ENCODE measurements at regions not wholly inside any gene's neighbourhood (a gene's known extent, or its start where the extent isn't known, plus 50 kb on each side); places are given as distances from the start of the nearest gene placed in this dataset.
"Not testable (repeated sequence)": the region's sequence is repeated elsewhere in the genome, so short reads cannot be mapped to it uniquely, and the experiment has no call there.

DNA sequence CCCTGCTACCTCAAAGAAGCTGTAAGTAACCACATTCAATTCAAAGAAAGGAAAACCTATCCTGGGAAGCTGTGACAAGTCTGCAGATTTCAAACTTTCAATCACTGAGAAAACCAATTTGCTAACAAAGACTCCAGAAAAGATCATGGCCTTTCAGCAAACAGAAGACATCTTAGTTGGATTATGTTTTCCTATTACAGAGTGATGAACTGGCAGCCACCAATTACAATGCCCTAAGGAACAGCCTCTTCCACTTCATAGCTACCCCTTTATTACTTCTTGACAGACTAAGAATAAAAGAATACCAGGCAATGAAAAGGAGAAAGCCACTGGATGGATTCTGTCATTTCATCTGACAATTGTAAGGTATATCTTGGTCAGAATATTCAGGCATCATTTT lies 128.2 kb upstream of the RASEF start:
- DNase-seq (ENCODE audit: low read depth), result no peak

DNA sequence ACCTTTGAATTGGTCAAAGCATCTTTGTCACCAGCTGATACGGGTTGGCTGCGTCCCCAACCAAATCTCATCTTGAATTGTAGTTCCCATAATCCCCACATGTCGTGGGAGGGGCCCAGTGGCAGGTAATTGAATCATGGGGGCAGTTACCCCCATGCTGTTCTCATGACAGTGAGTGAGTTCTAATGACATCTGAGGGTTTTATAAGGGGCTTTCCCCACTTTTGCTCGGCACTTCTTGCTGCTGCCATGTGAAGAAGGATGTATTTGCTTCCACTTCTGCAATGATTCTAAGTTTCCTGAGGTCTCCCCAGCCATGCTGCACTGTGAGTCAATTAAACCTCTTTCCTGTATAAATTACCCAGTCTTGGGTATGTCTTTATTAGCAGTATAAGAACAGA lies 126.1 kb upstream of the RASEF start:
- not testable (repeated sequence) for DNase-seq (ENCODE audit: low read depth)

DNA sequence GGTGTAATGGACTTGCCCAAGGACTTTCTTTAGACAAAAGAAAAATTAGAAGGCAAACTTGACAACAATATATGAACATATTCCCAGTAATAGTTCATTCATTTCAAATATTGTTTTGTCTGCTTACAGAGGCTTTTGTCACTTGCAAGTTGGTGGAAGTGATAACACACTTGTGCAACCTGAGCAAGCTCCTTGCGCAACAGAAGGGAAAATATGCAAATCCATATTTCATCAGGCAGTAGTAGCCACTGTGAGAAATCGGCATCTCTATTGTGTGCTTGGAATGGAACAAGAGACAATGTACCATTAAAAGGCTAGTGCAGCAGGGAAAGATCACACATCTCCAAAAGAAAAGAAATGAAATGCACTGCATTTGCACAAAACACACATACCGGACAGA lies 125.3 kb upstream of the RASEF start:
- no peak for DNase-seq (ENCODE audit: low read depth)

DNA sequence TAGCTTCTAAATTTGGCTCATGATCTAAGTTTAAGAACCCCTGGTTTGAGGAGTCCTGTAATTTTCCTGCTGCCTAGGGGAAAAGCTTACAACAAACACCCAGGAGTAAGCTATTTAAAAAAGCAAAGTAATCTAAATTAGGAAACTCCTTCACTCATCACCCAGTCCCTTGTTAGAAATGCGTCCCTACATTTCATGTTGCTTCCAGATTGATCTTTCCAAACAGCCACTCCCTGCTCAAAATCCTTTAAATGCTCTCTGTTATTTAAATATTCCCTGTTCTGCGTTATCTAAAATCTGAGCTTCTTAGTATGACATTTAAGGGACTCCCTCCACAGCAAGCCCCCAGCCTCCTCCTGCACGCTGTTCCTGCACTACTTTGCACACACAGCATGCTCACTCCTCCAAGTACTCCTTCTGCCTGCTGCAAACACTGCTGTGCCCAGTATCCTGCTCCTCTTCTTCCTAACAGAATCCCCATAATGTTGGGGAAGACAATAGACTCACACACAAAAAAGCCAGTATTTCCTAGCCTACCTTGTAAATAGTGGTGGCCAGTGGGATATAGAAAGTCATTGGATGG lies 123.3 kb upstream of the RASEF start:
- DNase-seq (ENCODE audit: low read depth), result no peak

DNA sequence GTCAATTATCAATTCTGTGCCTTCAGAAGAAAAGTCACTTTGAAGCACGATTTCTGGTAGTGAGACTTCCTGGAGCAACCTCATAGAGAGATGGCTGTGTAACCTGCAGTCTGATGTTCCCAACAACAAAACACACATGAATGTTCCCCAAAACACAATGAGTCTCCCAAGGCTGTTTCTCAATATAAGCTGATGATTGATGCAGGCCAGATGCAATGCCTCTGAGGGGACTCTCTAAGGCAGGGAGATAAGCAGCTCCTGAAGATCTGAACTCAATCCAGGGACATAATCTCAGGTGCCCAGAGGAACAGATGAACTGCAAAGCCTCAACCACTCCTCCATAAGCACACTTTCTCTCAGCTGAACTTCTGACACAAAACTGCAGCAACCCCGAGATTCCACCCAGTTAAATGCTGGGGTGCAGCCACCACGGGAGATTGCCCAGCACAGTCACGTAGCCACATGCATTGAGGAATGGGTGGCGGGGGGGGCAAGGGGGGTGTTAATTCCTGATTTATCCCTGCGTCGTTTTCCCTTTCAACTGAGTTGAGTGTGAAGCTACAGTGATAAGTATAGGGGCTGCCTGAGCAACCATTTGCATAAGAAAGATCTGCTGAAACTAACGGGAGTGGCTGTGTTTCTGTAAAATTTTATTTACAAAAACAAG lies 122.7 kb upstream of the RASEF start:
- DNase-seq (ENCODE audit: low read depth), result no peak

DNA sequence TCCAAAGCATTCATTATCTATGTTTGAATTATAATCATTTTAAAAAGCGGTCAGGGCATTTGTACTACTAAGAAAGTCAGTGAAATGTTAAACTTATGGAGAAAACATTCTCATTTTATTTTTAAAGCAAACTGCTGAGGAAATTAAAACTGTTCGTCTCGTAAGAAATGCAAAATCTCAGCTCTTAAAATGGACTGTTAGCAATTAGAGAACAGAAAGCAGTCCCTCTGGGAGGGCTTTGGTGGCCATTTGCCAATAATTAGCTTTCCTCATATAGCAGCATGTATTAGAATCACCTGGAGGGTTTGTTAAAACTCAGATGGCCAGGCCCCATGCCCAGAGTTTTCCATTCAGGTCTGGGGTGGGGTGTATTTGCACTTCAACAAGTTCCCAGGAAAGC lies 120.7 kb upstream of the RASEF start:
- no peak for DNase-seq (ENCODE audit: low read depth)

DNA sequence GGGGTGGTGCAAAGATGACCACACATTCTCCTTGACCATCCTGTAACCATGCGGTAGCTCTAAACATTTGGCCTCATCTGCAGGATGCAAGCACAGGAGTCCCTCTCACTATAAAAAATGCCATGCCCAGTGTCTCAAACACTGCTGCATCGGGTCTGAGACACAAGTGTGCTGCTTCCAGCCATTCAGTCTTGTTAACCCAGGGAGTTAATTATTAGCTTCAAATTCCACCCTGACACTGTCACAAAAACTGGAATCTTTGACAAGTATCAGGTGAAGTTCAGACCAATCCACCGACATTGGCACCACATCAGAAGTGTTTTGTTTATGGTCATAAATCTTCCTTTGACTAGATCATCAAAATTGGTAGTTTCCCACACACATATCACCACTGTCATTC lies 119.1 kb upstream of the RASEF start:
- no peak for DNase-seq (ENCODE audit: low read depth)

DNA sequence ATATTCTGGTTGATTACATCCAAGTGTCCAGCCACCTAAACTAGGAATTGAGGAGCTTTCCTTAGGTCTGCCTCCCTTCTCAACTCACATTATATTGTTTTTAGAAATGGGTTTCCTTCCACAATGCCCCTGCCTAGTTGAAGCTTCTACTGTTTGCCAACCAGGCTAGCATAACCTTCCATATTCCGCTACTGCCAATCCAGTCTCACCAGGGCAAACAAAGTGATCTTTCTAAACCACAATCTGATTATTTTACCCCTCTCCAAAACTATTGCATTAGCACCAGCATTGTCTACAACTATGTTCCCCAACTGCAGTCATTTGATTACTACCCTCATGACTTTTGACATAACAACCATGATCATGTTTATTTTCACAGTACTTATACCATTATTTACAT lies 115.8 kb upstream of the RASEF start:
- no peak for DNase-seq (ENCODE audit: low read depth)

DNA sequence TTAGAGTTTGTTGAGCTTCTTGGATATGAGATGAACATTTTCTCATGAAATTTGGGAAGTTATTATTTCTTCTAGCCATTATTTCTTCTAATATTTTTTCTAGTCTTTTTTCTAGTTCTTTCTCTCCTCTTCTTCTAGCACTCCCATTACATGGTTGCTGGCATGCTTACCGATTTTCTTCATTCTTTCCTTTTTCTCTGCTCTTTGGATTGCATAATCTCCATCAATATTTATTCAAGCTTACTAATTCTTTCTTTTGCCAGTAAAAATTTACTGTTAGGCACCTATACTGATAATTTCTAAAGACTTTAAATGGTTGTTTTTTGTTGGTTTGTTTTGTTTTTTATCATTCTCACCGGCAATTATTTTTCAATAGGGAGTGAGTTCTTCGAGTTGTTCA lies 114.8 kb upstream of the RASEF start:
- no peak for DNase-seq (ENCODE audit: low read depth)

DNA sequence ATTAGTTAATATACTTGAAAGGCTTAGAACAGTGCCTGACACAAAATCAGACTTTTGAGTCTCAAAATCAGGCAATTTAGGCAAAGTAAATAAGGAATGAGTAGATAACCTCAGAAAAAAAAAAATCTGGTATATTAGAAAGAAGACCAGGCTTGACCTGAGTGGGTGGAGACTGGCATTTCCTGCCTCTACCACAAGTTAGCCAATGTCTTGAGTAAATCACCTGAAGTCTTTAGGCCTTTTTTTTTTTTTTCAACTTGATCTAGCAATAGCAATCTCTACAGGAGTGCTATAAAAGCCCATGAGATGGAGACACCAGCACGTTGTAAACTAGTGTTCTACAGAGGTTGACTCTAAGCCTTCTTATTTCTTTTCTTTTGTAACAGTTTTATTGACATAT lies 104.2 kb upstream of the RASEF start:
- peak; percentile 13 for DNase-seq (ENCODE audit: low read depth)

DNA sequence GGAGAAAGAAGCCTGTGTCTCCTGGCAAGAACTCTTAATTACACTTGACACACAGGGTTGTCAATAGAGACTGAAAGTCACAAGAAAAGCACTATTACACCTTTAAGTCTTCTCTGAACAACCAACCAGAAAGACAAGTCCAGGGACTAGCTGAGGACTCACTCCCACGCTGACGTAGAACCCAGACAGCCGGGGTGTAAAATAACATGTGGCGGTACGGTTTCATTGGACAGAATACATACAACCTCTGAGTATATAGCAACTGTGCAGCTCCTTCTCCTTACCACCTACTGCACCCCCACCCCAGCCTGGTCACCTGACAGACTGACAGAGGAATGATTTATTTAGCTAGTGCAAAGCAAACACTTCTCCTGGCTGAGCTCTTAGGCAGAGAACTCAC lies 103.4 kb upstream of the RASEF start:
- DNase-seq (ENCODE audit: low read depth), result no peak

DNA sequence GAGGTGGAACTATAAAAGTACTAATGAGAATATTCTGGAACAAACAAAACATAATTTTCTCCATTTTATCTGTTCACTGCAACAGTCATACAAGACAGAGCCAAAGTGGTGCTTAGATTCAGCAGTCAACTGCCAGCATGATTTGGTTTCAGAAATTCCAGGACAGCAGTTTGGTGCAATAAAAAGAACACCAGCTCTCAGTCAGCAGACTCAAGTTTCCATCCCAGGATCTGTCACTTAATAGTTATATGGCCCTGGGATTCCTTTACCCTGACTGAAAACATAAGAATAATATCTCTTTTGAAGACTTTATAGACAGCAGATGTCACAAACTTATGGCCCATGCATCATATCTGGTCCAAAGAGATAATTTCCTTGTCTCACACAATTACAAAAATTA lies 92.8 kb upstream of the RASEF start:
- no peak for DNase-seq (ENCODE audit: low read depth)

DNA sequence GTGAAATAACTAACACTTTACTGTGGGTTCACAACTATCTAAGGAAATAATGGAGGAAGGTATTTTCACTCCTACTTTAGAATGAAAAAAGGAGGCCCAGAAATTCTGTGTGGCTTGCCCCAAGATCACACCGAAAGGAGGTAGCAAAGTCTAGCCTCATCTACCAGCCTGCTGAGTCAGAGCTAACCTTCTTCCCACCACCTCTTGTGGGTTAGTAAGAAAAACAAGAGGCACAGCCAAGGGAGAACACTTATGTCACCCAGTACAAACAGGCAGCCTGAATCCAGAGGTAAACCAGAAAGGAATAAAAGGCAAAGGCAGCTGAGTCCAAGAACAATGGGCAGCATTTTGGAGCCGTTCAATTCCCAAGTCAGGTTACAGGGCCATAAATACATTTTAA lies 91.9 kb upstream of the RASEF start:
- DNase-seq (ENCODE audit: low read depth), result peak; percentile 83

DNA sequence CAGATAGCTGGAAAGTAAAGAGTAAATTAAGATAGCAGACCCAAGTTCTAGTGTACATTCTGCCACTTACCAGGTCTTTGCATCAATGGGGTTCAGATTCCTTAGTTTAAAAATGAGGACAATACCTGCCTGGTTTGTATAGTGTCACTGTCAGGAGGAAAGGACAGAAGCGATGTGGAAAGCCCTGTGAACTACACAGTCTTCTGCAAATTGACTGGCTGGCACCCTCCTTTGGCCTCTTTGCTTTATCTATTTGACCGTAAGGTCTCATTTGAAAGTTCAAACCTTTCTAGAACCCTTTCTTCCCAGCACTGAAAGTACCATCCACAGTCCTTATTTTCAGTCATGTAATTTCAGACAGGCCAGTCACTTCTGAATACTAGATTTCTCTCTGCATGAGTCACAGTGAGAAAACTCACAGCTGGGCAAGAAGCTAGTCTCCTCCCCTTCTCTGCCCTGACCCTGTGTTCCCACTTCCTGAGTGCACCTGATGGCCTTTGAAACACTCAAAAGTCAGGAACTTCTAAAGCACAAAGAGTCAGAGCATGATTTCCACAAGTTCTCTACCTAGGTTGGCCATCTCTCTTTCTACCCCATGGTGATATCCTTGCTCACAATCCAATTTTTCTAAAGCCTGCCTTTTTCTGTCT lies 91.3 kb upstream of the RASEF start:
- DNase-seq (ENCODE audit: low read depth), result peak; percentile 73

DNA sequence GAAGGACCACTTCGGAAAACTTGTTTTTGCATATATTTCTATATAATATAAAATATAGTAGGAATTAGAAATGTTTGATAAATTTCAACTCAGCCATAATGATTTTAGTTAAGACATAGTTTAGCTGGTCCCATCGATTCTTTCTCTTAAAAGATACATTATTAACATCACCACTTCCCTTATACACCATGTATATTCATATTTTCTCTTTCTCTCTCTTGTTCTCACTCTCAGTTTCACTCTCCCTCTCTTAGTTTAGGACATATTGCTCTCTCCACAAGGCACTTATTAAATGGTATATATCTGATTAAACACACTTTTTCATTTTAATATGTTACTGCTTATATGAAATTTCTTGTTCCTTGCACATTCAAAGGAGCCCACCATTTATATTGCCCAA lies 90.1 kb upstream of the RASEF start:
- DNase-seq (ENCODE audit: low read depth), result no peak

DNA sequence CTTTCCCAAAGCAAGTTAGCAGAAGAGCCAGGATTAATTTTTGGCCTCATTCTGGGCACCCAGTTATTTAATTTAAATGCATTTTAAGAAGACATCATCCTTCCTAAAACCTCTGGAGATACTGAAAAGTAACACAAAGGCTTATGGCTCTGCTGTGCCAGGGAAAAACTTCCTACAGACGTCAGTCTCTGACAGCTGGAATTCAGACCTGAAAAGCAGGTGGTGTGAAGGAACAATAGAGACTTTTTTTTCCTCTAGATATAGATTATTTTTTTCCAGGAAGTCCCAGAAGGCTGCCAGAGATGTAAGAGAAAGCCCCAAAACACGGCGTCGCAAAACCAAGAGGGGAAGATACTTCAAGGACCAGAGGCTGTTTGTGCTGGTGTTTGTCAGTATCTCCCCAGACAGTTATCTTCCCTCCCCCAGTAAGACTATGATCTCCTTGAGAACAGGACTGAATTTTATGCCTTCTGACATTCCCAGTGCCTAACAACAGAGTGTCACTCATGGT lies 88.7 kb upstream of the RASEF start:
- no peak for DNase-seq (ENCODE audit: low read depth)

DNA sequence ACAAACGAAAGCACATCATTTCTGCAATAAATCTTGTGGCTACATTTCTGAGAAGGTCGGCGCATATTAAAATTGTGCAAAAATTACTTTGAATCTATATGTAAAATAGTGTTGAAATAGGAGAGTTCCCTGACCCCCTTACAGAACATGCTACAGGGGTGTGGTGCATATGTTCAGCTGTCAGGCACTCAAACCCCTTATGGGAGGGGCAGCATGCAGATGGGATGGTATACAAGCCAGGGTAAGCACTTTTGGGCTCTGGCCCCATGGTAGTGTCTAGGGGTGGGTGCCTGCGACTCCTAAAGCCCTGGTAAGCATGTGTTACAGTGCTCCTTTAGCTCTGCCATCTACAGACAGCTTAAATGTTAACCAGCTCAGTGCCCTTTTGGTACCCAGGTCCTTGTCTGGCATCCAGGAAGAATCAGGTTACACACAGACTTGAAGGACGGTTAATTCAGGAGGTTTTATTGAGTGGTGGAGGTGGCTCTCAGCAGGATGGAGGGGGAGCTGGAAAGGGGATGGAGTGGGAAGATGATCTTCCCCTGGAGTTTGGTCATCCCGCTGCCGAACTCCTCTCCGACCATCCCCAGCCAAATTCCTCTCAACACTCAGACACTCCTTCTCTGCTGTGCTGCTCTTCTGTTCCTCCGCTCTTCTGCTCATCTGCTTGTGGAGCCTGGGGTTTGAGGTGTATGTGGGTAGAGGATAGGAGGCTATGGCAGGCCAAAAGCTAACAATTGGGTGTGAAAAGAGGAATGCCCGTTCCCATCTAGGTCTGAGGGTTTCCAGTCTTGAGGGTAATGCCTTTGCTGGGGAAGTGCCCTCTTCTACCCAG lies 84.6 kb upstream of the RASEF start:
- DNase-seq (ENCODE audit: low read depth), result no peak

DNA sequence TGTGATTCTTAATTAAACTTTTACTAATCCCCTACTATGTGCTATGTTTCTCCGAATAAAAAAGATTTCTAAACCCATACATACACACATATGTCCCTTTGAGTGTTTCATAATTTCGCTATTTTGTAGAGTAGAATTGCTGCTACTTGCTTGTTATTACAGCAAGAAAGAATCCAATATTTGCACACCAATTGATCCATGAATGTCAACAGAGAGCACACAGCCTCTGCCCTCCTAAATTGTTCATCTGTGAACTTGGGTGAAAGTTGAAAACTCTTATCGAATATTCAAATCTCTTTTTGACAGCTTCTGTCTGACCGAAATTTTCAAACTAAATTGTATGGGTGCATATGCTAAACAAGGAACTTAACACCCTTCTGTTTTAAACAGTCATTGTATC lies 83.4 kb upstream of the RASEF start:
- DNase-seq (ENCODE audit: low read depth), result no peak

DNA sequence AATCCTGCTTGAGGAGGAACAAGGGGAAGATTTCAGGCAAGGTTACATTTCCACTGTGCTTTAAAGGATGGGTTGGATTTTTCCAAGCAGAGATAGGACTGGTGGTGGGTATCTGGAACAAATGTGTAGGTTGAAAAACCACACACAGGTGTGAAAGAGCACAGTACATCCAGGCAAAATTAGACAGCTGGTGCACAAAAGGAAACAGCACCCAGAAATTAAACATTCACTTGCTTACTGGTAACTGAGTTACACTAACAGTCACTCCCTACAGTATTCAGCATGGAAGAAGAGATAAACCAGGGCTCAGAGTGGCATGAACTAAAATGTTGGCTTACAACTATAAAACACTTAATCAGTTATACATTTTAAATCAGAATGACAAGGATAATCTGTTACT lies 81.5 kb upstream of the RASEF start:
- no peak for DNase-seq (ENCODE audit: low read depth)

DNA sequence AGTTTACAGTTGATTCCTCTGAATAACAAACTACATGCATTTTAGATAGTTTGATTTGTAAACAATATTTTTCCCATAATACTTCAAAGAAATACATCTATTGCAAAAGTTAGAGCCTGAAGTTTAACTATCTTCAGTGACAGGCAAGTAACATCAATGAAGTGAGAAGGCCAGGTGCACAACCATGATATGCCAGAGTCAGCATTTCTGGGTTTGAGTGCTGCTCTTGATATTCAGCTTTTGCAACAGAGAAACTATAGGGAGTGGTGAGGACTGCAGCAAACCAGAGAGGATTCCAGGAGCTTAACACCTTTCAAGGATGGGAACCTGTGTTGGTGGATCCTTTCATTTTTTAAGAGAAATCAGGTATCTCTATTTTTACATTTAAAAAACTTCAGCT lies 79.4 kb upstream of the RASEF start:
- no peak for DNase-seq (ENCODE audit: low read depth)

DNA sequence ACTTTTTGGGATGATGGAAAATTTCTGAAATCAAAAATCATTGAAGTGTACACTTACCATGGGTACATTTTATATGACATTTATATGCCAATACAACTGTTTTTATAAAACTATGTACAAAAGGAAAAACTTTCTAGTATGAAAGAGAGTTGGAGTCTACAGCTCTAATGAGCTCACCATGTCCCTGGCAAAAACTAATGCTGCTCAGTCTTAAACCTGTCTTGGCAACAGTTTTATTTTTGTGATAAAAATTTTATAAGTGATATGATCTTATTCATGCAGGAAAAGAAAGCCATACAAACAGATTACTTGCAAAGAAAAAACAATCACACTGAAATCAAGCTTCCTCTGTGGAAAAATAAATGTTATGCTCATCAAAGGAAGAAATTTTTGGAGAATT lies 78.9 kb upstream of the RASEF start:
- DNase-seq (ENCODE audit: low read depth), result no peak

DNA sequence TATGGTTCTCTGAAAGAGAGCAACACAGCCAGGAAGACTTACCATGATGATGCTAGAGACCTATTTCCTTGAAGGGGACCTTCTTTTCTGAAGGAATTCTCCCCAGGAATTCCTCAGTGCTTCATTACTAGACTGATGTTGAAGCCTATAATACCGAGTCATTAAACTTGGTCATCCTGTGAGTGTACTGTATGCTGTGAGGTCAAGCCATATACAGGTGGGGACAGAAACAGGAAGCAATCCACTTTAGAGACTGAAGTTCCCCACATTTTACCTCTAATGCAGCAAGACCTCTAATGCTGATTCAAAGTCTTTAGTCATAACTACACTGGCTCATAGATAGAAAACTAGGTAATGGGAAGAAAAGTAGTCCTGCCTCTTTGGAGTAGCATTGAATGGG lies 77.1 kb upstream of the RASEF start:
- DNase-seq (ENCODE audit: low read depth), result no peak
